ENCODE measurements at regions not wholly inside any gene's neighbourhood (a gene's known extent, or its start where the extent isn't known, plus 50 kb on each side); places are given as distances from the start of the nearest gene placed in this dataset.

- TF ChIP-seq POLR2A (IDR thresholded peaks at IDR 0.05) = no peak
- TF ChIP-seq, protein P1, sequence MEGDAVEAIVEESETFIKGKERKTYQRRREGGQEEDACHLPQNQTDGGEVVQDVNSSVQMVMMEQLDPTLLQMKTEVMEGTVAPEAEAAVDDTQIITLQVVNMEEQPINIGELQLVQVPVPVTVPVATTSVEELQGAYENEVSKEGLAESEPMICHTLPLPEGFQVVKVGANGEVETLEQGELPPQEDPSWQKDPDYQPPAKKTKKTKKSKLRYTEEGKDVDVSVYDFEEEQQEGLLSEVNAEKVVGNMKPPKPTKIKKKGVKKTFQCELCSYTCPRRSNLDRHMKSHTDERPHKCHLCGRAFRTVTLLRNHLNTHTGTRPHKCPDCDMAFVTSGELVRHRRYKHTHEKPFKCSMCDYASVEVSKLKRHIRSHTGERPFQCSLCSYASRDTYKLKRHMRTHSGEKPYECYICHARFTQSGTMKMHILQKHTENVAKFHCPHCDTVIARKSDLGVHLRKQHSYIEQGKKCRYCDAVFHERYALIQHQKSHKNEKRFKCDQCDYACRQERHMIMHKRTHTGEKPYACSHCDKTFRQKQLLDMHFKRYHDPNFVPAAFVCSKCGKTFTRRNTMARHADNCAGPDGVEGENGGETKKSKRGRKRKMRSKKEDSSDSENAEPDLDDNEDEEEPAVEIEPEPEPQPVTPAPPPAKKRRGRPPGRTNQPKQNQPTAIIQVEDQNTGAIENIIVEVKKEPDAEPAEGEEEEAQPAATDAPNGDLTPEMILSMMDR (IDR thresholded peaks at IDR 0.05) = peak; percentile 42 to 59 (median 54)
- Histone ChIP-seq H3K4me1 (ENCODE audit: insufficient read depth) (peaks cover 2% of the 10 kb centered on the region), H3K36me3 (no peaks in the 10 kb centered on the region), H3K27ac (no peak overlapping the region), H3K4me3 (no peak overlapping the region), H3K9me3 (no peaks in the 10 kb centered on the region), H3K27me3 (no peaks in the 10 kb centered on the region)
- peak in 2 of 5 donors; percentile 19 for DNase-seq
- intact Hi-C loops (cut with DNase I) = loop anchor here in 3 of 4 donors (2.0 to 10.0 kb wide), 4 partner anchors 116 to 191 kb away; partner anchors contain the start of gene SFRP4 (in 2 of the 3)
- WGBS, 3 donors = 41 to 46% (median 42%) methylated on average over 5 of the region's 5 CpGs
These were observed 72.1 kb upstream of the STARD3NL start for GRCh38 chr7:38105874-38106483.

DNA sequence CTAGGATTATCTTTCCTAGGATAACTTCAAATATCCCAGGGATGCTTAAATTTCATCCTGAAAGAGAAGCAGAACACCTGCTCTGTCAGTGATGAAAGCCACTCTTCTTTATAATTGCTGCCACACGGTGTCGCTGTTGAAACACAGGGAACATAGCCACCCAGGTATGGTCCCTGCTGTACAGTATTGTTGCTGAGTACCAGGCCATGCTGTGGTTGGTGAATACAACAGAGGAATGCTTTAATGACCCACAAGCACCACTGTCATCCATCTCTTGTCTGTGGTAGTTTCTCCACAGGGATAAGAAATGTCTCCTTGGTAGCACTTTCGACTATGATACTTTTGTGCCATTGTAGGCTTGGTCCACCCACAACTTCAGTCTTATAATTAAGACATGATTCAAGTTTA is 70.6 kb upstream of the STARD3NL start:
- Histone ChIP-seq H3K9me3 (no peaks in the 10 kb centered on the region), H3K27ac (no peak overlapping the region), H3K4me1 (ENCODE audit: insufficient read depth) (peaks cover 2% of the 10 kb centered on the region), H3K4me3 (no peak overlapping the region), H3K27me3 (no peaks in the 10 kb centered on the region), H3K36me3 (no peaks in the 10 kb centered on the region)
- WGBS, 3 donors = 32 to 34% (median 32%) methylated on average over 3 of the region's 3 CpGs
- peak; percentile 23 to 67 (median 43) for DNase-seq
- TF ChIP-seq, protein P1 (IDR thresholded peaks at IDR 0.05) = peak; percentile 29 to 42 (median 42)
- no peak for TF ChIP-seq EP300 (IDR thresholded peaks at IDR 0.05)
- TF ChIP-seq POLR2A (IDR thresholded peaks at IDR 0.05) = no peak
- intact Hi-C loops (cut with DNase I) = loop anchor here in 3 of 4 donors (2.0 to 10.0 kb wide), 4 partner anchors 115 to 193 kb away; partner anchors contain the start of gene SFRP4 (in 2 of the 3)

DNA sequence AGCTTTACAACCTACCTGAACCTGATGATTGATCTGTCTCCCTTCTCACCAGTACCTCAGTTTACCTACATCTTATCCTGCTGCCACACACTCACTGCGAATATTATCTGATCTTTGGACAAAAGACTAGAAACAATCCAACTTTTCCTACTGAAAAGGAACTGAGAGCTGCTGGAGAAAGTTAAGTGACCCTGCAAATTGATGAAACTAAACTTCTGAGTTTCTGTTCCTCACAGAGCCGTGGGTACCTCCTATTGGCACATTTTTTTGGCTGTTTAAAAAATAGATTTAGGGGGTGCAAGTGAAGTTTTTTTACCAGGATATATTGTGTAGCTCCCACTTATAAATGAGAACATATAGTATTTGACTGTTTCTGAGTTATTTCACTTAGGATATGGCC is 66.0 kb upstream of the STARD3NL start:
- Histone ChIP-seq H3K27ac (no peak overlapping the region), H3K9me3 (no peaks in the 10 kb centered on the region), H3K4me3 (no peak overlapping the region), H3K27me3 (no peaks in the 10 kb centered on the region), H3K4me1 (ENCODE audit: insufficient read depth) (no peaks in the 10 kb centered on the region), H3K36me3 (no peaks in the 10 kb centered on the region)
- WGBS, 3 donors = 87 to 92% (median 92%) methylated on average over 2 of the region's 2 CpGs
- no peak for DNase-seq
- intact Hi-C loops (cut with DNase I) = loop anchor here in 1 of 4 donors (5.0 kb wide), 1 partner anchor 110 kb away; no protein-coding TSS in a partner anchor
- TF ChIP-seq, protein P1 (IDR thresholded peaks at IDR 0.05) = no peak
- TF ChIP-seq POLR2A (IDR thresholded peaks at IDR 0.05) = no peak
- TF ChIP-seq EP300 (IDR thresholded peaks at IDR 0.05) = no peak

DNA sequence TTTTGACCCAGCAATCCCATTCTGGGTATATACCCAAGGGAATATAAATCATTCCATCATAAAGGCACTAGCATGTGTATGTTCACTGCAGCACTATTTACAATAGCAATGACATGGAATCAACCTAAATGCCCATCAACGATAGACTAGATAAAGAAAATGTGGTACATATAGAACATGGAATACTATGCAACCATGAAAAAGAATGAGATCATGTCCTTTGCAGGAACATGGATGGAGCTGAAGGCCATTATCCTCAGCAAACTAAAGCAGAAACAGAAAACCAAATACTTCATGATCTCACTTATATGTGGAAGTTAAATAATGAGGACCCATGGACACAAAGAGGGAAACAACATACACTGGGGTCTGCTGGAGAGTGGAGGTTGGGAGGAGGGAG is 58.0 kb upstream of the STARD3NL start:
- intact Hi-C loops (cut with DNase I) = no loop called here
- TF ChIP-seq EP300 (IDR thresholded peaks at IDR 0.05) (no peak), POLR2A (IDR thresholded peaks at IDR 0.05) (no peak)
- TF ChIP-seq, protein P1 (IDR thresholded peaks at IDR 0.05) = no peak
- Histone ChIP-seq H3K36me3 (no peaks in the 10 kb centered on the region), H3K27ac (no peak overlapping the region), H3K4me1 (ENCODE audit: insufficient read depth) (no peaks in the 10 kb centered on the region), H3K9me3 (no peaks in the 10 kb centered on the region), H3K27me3 (no peaks in the 10 kb centered on the region), H3K4me3 (no peak overlapping the region)
- DNase-seq = no peak
- WGBS, 3 donors = 94 to 100% (median 97%) methylated on average over 1 of the region's 1 CpG

Data from ovary (tissue), 7 donors.